Breast epithelium (tissue), 4 donors: ENCODE measurements at regions not wholly inside any gene's neighbourhood (a gene's known extent, or its start where the extent isn't known, plus 50 kb on each side); places are given as distances from the start of the nearest gene placed in this dataset.

Experiments used
- DNase-seq, 2 donors: peaks; one replicate each; pipeline ENCODE4 v3.0.0-alpha.2; 2019; ENCODE audit warnings: low spot score in 2 of 2
- H3K27ac ChIP-seq, 2 donors: fragments of 200-600 bp; sonication (generic) in 1 of 2; one replicate each; pipeline ENCODE4 v1.5.1; 2016 to 2019; ENCODE audit warnings: mild to moderate bottlenecking in 1 of 2
- H3K27me3 ChIP-seq, 2 donors: fragments of 200-600 bp; sonication (generic) in 1 of 2; one replicate each; pipeline versions ENCODE4 v1.5.1 to v1.6.0; 2017 to 2019; ENCODE audit warnings: control low read depth in 1 of 2, mild to moderate bottlenecking in 1 of 2
- H3K36me3 ChIP-seq: fragments of 200-600 bp; one replicate; pipeline ENCODE4 v1.5.1; 2019
- H3K4me1 ChIP-seq, 2 donors: fragments of 200-600 bp; sonication (generic); one replicate each; pipeline ENCODE4 v1.5.1; 2016 to 2019; ENCODE audit warnings: control low read depth in 1 of 2
- H3K4me3 ChIP-seq, 3 donors: fragments of 200-600 bp; sonication (generic); 1 replicate in 2 of 3; 2 replicates in 1 of 3; pipeline ENCODE4 v1.5.1; 2016 to 2019; ENCODE audit warnings: mild to moderate bottlenecking in 3 of 3, moderate library complexity in 2 of 3
- H3K9me3 ChIP-seq, 2 donors: fragments of 200-600 bp; sonication (generic) in 1 of 2; one replicate each; pipeline ENCODE4 v1.5.1; 2016 to 2019; ENCODE audit warnings: control low read depth in 1 of 2
- CTCF ChIP-seq, 3 donors: fragments of 450-650 bp; IDR thresholded peaks; one replicate each; pipeline ENCODE4 v1.5.1; 2016 to 2017; ENCODE audit warnings: antibody characterized with exemption in 3 of 3, mild to moderate bottlenecking in 3 of 3, moderate library complexity in 3 of 3
- POLR2A ChIP-seq: fragments of 450-650 bp; IDR thresholded peaks from one replicate; pipeline ENCODE4 v1.6.1; 2016; ENCODE audit warnings: antibody characterized with exemption, mild to moderate bottlenecking, moderate library complexity
- POLR2AphosphoS5 ChIP-seq, 3 donors: sonication (generic); formaldehyde crosslinking; IDR thresholded peaks; one replicate each; pipeline ENCODE4 v1.6.1; 2017; ENCODE audit warnings: antibody characterized with exemption in 3 of 3
- intact Hi-C: fragments of 100-400 bp; cut with DNase I; formaldehyde crosslinking; loops from one replicate; pipeline ENCODE4 v1.15.1; 2023; ENCODE audit warnings: low total_unique reads

DNA sequence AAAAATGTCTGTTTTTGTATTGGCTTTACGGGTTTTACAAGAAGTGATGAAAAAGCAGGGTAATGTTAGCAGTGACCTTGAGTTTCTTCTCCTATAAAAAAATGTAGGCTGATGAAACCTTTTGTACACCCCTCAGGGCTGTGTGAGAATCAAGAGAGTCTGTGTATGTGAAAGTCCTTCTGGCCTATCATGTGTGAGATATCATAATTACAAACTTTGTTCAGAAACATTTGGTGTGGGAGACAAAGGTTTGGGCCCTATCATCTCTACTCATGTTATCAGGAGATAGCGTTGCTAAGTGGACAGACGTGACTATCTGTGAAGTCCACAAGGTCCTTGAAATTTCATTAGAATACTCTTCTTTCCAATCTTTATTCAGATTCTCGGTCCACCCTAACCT is 170.6 kb upstream of the HAND2 start:
- Histone ChIP-seq H3K9me3 (no peaks in the 10 kb centered on the region), H3K36me3 (no peaks in the 10 kb centered on the region), H3K27ac (no peak overlapping the region), H3K4me3 (no peak overlapping the region), H3K4me1 (no peaks in the 10 kb centered on the region), H3K27me3 (no peaks in the 10 kb centered on the region)
- TF ChIP-seq CTCF (IDR thresholded peaks at IDR 0.05) (no peak), POLR2A (no peak), POLR2AphosphoS5 (IDR thresholded peaks at IDR 0.05) (no peak)
- intact Hi-C loops: no loop called here
- DNase-seq: no peak

DNA sequence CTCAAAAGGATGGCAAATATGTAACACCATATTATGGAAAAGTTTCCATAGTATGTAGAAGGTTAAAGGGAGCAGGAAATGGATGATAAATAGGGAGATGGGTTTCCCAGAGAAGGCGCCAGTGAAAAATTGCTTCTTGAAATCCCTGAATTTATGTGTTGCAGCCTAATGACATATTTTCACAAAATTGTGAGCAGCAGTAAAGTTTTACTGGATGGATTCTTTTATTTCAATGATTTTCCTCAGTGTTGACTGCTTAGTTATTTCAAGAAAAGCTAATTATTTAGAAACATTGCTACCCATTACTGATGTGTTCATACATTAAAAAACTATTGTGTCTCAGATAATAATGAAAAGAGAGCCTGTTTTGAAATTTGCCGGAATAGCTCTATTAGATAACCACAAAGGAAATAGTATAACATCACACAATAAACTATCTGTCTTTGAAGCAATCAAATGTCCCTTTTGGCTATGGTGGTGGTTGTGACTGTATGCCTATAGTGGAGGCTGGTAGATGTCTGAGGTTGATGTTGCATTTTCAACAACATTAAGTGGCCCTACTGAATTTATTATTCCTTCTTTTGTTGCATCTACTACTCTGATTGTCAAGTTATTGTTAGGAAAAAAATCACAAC is 169.9 kb upstream of the HAND2 start:
- no peak overlapping the region for H3K27ac ChIP-seq
- TF ChIP-seq CTCF (IDR thresholded peaks at IDR 0.05) (no peak), POLR2A (no peak), POLR2AphosphoS5 (IDR thresholded peaks at IDR 0.05) (no peak)
- intact Hi-C loops: no loop called here
- DNase-seq: no peak
- no peaks in the 10 kb centered on the region for H3K27me3 ChIP-seq
- H3K4me1 ChIP-seq: no peaks in the 10 kb centered on the region
- H3K9me3 ChIP-seq: no peaks in the 10 kb centered on the region
- H3K36me3 ChIP-seq: no peaks in the 10 kb centered on the region
- H3K4me3 ChIP-seq: no peak overlapping the region

GRCh38 chr4:173698557-173699262 is 168.7 kb upstream of the HAND2 start:
- intact Hi-C loops: no loop called here
- H3K27me3 ChIP-seq: no peaks in the 10 kb centered on the region
- no peak for TF ChIP-seq POLR2AphosphoS5 (IDR thresholded peaks at IDR 0.05)
- no peak for TF ChIP-seq CTCF (IDR thresholded peaks at IDR 0.05)
- TF ChIP-seq POLR2A: no peak

DNA sequence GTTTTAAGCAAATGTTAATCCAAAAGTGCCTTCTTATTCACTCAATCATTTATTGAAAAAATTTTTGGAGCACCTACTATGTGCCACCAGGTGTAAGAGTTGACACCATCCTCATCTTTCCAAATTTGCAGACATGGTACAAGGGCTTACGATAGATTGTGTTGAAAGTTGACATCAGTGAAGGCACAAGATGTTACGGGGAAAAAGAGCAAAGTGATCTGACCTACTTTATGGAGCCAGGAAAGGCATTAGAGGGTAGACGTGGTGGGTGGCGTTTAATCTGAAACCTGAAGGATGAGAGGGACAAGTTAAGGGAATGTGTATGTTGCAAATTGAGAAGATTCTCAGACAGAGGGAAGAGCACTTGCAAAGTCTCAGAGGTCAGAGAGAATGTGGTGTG is 167.8 kb upstream of the HAND2 start:
- H3K27ac ChIP-seq: no peak overlapping the region
- no peak for TF ChIP-seq POLR2AphosphoS5 (IDR thresholded peaks at IDR 0.05)
- no peak for TF ChIP-seq POLR2A
- no peak for TF ChIP-seq CTCF (IDR thresholded peaks at IDR 0.05)
- intact Hi-C loops: no loop called here
- no peaks in the 10 kb centered on the region for H3K9me3 ChIP-seq
- no peaks in the 10 kb centered on the region for H3K4me1 ChIP-seq
- no peaks in the 10 kb centered on the region for H3K27me3 ChIP-seq
- no peak overlapping the region for H3K4me3 ChIP-seq
- H3K36me3 ChIP-seq: no peaks in the 10 kb centered on the region
- DNase-seq: no peak

More at GRCh38 chr4:173698557-173699262, 168.7 kb upstream of the HAND2 start:
- no peak for DNase-seq
- no peaks in the 10 kb centered on the region for H3K9me3 ChIP-seq
- no peak overlapping the region for H3K27ac ChIP-seq
- no peaks in the 10 kb centered on the region for H3K4me1 ChIP-seq
- no peaks in the 10 kb centered on the region for H3K36me3 ChIP-seq
- no peak overlapping the region for H3K4me3 ChIP-seq

DNA sequence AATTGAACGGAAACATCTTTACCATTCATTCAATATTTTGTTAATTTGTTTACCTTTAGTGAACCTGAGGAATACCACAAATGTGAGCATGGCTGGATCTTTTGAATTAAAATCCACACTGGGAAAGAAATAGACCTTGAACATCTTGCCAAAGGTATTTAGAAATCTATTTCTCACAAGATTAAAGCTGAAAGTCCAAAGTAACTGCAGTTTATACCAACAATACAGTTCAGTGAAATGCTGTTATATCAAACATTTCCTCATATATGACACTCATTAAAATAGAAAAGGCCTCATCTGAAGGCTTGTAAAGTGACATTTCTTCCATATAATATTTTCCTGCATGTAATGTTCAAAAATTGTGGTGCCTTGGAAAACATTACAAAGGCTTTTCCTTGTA is 166.5 kb upstream of the HAND2 start:
- Histone ChIP-seq H3K27ac (no peak overlapping the region), H3K36me3 (no peaks in the 10 kb centered on the region), H3K4me1 (no peaks in the 10 kb centered on the region), H3K9me3 (no peaks in the 10 kb centered on the region), H3K4me3 (no peak overlapping the region), H3K27me3 (no peaks in the 10 kb centered on the region)
- intact Hi-C loops: no loop called here
- TF ChIP-seq POLR2AphosphoS5 (IDR thresholded peaks at IDR 0.05) (no peak), CTCF (IDR thresholded peaks at IDR 0.05) (no peak), POLR2A (no peak)
- DNase-seq: no peak
